PC-3 (cell line): ENCODE measurements at regions not wholly inside any gene's neighbourhood (a gene's known extent, or its start where the extent isn't known, plus 50 kb on each side); places are given as distances from the start of the nearest gene placed in this dataset.

Experiments used
- CTCF ChIP-seq: fragments of 300-600 bp; sonication (generic); conservative IDR thresholded peaks from 2 replicates; pipeline ENCODE4 v1.5.1; 2017; ENCODE audit warnings: antibody characterized with exemption, low read depth, mild to moderate bottlenecking, low read length
- EZH2 ChIP-seq: fragments of 300-600 bp; sonication (generic); IDR thresholded peaks from one replicate; pipeline ENCODE4 v1.6.1; 2017; ENCODE audit warnings: antibody characterized with exemption, mild to moderate bottlenecking, low read length; ENCODE audit not compliant: unreplicated experiment

- TF ChIP-seq EZH2 (no peak), CTCF (no peak)
Observed at GRCh38 chr15:61537337-61537736, 308.2 kb upstream of the RORA start.
